ENCODE measurements at regions not wholly inside any gene's neighbourhood (a gene's known extent, or its start where the extent isn't known, plus 50 kb on each side); places are given as distances from the start of the nearest gene placed in this dataset.
"Not testable (repeated sequence)": the region's sequence is repeated elsewhere in the genome, so short reads cannot be mapped to it uniquely, and the experiment has no call there.

- H3K36me3 ChIP-seq (ENCODE audit: low read depth): no peaks in the 10 kb centered on the region
- no peak for ATAC-seq (ENCODE audit: low read depth)
These were observed 252.3 kb upstream of the KCNG1 start for GRCh38 chr20:51275181-51275580.

GRCh38 chr20:51272401-51272800 is 249.5 kb upstream of the KCNG1 start:
- Histone ChIP-seq H3K27ac (ENCODE audit: poor library complexity, severe bottlenecking) (no peak overlapping the region), H3K4me3 (ENCODE audit: severe bottlenecking) (no peak overlapping the region), H3K36me3 (ENCODE audit: low read depth) (no peaks in the 10 kb centered on the region), H3K9me3 (ENCODE audit: severe bottlenecking) (no peaks in the 10 kb centered on the region), H3K4me1 (ENCODE audit: insufficient read depth, poor library complexity, severe bottlenecking) (no peaks in the 10 kb centered on the region), H3K27me3 (ENCODE audit: insufficient read depth, poor library complexity, severe bottlenecking) (no peaks in the 10 kb centered on the region)
- TF ChIP-seq CTCF (IDR thresholded peaks at IDR 0.05; ENCODE audit: poor library complexity, severe bottlenecking): no peak
- ATAC-seq (ENCODE audit: low read depth): no peak
- no peak for DNase-seq (ENCODE audit: low spot score)

More at GRCh38 chr20:51275181-51275580, 252.3 kb upstream of the KCNG1 start:
- H3K9me3 ChIP-seq (ENCODE audit: severe bottlenecking): no peaks in the 10 kb centered on the region
- H3K27ac ChIP-seq (ENCODE audit: poor library complexity, severe bottlenecking): no peak overlapping the region
- no peak for TF ChIP-seq CTCF (IDR thresholded peaks at IDR 0.05; ENCODE audit: poor library complexity, severe bottlenecking)
- no peak overlapping the region for H3K4me3 ChIP-seq (ENCODE audit: severe bottlenecking)
- H3K4me1 ChIP-seq (ENCODE audit: insufficient read depth, poor library complexity, severe bottlenecking): no peaks in the 10 kb centered on the region
- DNase-seq (ENCODE audit: low spot score): no peak
- H3K27me3 ChIP-seq (ENCODE audit: insufficient read depth, poor library complexity, severe bottlenecking): no peaks in the 10 kb centered on the region

GRCh38 chr20:51271931-51272330 is 249.0 kb upstream of the KCNG1 start:
- DNase-seq (ENCODE audit: low spot score): no peak
- no peak for TF ChIP-seq CTCF (IDR thresholded peaks at IDR 0.05; ENCODE audit: poor library complexity, severe bottlenecking)
- Histone ChIP-seq H3K27me3 (ENCODE audit: insufficient read depth, poor library complexity, severe bottlenecking) (no peaks in the 10 kb centered on the region), H3K9me3 (ENCODE audit: severe bottlenecking) (no peaks in the 10 kb centered on the region), H3K27ac (ENCODE audit: poor library complexity, severe bottlenecking) (no peak overlapping the region), H3K36me3 (ENCODE audit: low read depth) (no peaks in the 10 kb centered on the region), H3K4me1 (ENCODE audit: insufficient read depth, poor library complexity, severe bottlenecking) (no peaks in the 10 kb centered on the region), H3K4me3 (ENCODE audit: severe bottlenecking) (no peak overlapping the region)
- ATAC-seq (ENCODE audit: low read depth): no peak

GRCh38 chr20:51271289-51271688 is 248.4 kb upstream of the KCNG1 start:
- not testable (repeated sequence) for H3K4me1 ChIP-seq (ENCODE audit: insufficient read depth, poor library complexity, severe bottlenecking); ATAC-seq (ENCODE audit: low read depth); H3K9me3 ChIP-seq (ENCODE audit: severe bottlenecking); H3K27me3 ChIP-seq (ENCODE audit: insufficient read depth, poor library complexity, severe bottlenecking); H3K36me3 ChIP-seq (ENCODE audit: low read depth); H3K4me3 ChIP-seq (ENCODE audit: severe bottlenecking); DNase-seq (ENCODE audit: low spot score); H3K27ac ChIP-seq (ENCODE audit: poor library complexity, severe bottlenecking)

- no peak for DNase-seq (ENCODE audit: low spot score)
- Histone ChIP-seq H3K27ac (ENCODE audit: poor library complexity, severe bottlenecking) (no peak overlapping the region), H3K27me3 (ENCODE audit: insufficient read depth, poor library complexity, severe bottlenecking) (no peaks in the 10 kb centered on the region), H3K36me3 (ENCODE audit: low read depth) (no peaks in the 10 kb centered on the region), H3K4me3 (ENCODE audit: severe bottlenecking) (no peak overlapping the region), H3K9me3 (ENCODE audit: severe bottlenecking) (no peaks in the 10 kb centered on the region), H3K4me1 (ENCODE audit: insufficient read depth, poor library complexity, severe bottlenecking) (no peaks in the 10 kb centered on the region)
- no peak for TF ChIP-seq CTCF (IDR thresholded peaks at IDR 0.05; ENCODE audit: poor library complexity, severe bottlenecking)
- ATAC-seq (ENCODE audit: low read depth): no peak
These were observed 246.8 kb upstream of the KCNG1 start for GRCh38 chr20:51269671-51270070.

Measured in RWPE2 (cell line).